ENCODE measurements at regions not wholly inside any gene's neighbourhood (a gene's known extent, or its start where the extent isn't known, plus 50 kb on each side); places are given as distances from the start of the nearest gene placed in this dataset.

GRCh38 chr2:147390475-147390874 lies 454.4 kb upstream of the ACVR2A start:
- H3K36me3 ChIP-seq, result no peaks in the 10 kb centered on the region
- no peaks in the 10 kb centered on the region for H3K4me1 ChIP-seq (ENCODE audit: control insufficient read depth in 1 of 2, insufficient read depth in 1 of 2, low read depth in 1 of 2, low read length in 1 of 2)
- H3K27ac ChIP-seq, result no peak overlapping the region
- no peak for TF ChIP-seq CTCF (IDR thresholded peaks at IDR 0.05)
- H3K27me3 ChIP-seq, result no peaks in the 10 kb centered on the region
- H3K9me3 ChIP-seq, result no peaks in the 10 kb centered on the region
- H3K4me3 ChIP-seq (ENCODE audit: low read depth in 1 of 2, low read length in 1 of 2), result no peak overlapping the region

- Histone ChIP-seq H3K4me1 (ENCODE audit: control insufficient read depth in 1 of 2, insufficient read depth in 1 of 2, low read depth in 1 of 2, low read length in 1 of 2) (no peaks in the 10 kb centered on the region), H3K36me3 (no peaks in the 10 kb centered on the region), H3K27ac (no peak overlapping the region), H3K9me3 (no peaks in the 10 kb centered on the region), H3K4me3 (ENCODE audit: low read depth in 1 of 2, low read length in 1 of 2) (no peak overlapping the region), H3K27me3 (no peaks in the 10 kb centered on the region)
- TF ChIP-seq CTCF (IDR thresholded peaks at IDR 0.05), result no peak
Observed at GRCh38 chr2:147389218-147389617, 455.6 kb upstream of the ACVR2A start.

DNA sequence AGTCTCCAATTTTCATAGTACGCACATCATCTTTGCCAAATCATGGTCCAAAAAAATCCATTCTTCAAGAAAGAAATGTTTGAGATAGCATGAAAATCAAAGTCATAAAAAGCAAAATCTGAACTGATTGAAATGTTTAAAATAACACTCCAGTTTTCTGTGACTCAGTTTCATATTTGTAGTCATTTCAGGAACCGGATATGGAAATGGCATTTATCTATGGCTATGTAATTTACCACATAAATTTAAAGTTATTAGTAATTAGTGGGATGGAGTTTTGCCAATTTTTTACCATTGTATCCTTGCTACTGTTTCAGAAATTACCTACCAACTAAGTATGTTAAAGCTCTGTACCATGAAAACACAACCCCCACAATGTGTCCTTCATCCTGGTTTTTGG lies 456.6 kb upstream of the ACVR2A start:
- Histone ChIP-seq H3K4me3 (ENCODE audit: low read depth in 1 of 2, low read length in 1 of 2) (no peak overlapping the region), H3K9me3 (no peaks in the 10 kb centered on the region), H3K27me3 (no peaks in the 10 kb centered on the region), H3K36me3 (no peaks in the 10 kb centered on the region), H3K4me1 (ENCODE audit: control insufficient read depth in 1 of 2, insufficient read depth in 1 of 2, low read depth in 1 of 2, low read length in 1 of 2) (no peaks in the 10 kb centered on the region), H3K27ac (no peak overlapping the region)
- TF ChIP-seq CTCF (IDR thresholded peaks at IDR 0.05), result no peak

- Histone ChIP-seq H3K4me1 (ENCODE audit: control insufficient read depth in 1 of 2, insufficient read depth in 1 of 2, low read depth in 1 of 2, low read length in 1 of 2) (no peaks in the 10 kb centered on the region), H3K36me3 (no peaks in the 10 kb centered on the region), H3K9me3 (no peaks in the 10 kb centered on the region), H3K4me3 (ENCODE audit: low read depth in 1 of 2, low read length in 1 of 2) (no peak overlapping the region), H3K27me3 (no peaks in the 10 kb centered on the region), H3K27ac (no peak overlapping the region)
- no peak for TF ChIP-seq CTCF (IDR thresholded peaks at IDR 0.05)
Observed at GRCh38 chr2:147386284-147386683, 458.5 kb upstream of the ACVR2A start.

DNA sequence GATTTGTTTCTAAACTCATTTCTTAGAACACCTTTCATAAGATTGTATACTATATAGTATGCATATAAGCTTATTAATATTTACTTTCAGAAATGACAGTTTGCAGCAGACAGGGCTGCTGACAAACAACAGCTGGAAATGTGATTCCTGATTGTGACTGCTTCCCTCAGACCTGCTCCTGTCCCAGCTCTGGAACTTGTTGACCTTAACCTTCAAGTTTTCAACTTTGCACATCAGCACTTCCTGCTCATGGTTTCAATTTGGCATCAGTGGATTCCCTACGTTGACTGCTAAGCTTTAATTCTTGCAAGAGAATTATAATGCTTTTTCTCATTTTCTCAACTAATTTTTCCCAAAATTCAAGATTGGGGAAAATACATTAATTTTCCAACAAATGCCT lies 459.2 kb upstream of the ACVR2A start:
- Histone ChIP-seq H3K9me3 (no peaks in the 10 kb centered on the region), H3K36me3 (no peaks in the 10 kb centered on the region), H3K27ac (no peak overlapping the region), H3K4me1 (ENCODE audit: control insufficient read depth in 1 of 2, insufficient read depth in 1 of 2, low read depth in 1 of 2, low read length in 1 of 2) (no peaks in the 10 kb centered on the region), H3K27me3 (no peaks in the 10 kb centered on the region), H3K4me3 (ENCODE audit: low read depth in 1 of 2, low read length in 1 of 2) (no peak overlapping the region)
- no peak for TF ChIP-seq CTCF (IDR thresholded peaks at IDR 0.05)

DNA sequence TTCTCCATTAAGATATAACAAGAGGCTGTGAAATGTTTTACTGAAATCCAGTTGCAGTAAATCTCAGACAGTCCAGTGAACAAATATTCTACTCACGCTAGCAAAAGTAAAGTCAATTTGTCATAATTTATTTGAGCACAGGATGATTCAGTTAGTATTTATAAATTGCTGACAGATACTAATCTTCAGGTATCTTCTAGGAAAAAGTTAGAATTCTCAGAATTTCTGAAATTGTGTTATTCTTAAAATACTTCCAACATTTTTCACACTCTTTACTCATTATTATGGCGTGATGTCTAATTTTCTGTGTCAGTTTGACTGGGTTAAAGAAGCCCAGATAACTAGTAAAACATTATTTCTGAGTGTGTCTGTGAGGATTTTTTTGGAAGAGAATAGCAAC lies 460.2 kb upstream of the ACVR2A start:
- Histone ChIP-seq H3K36me3 (no peaks in the 10 kb centered on the region), H3K4me3 (ENCODE audit: low read depth in 1 of 2, low read length in 1 of 2) (no peak overlapping the region), H3K27ac (no peak overlapping the region), H3K27me3 (no peaks in the 10 kb centered on the region), H3K4me1 (ENCODE audit: control insufficient read depth in 1 of 2, insufficient read depth in 1 of 2, low read depth in 1 of 2, low read length in 1 of 2) (no peaks in the 10 kb centered on the region), H3K9me3 (no peaks in the 10 kb centered on the region)
- no peak for TF ChIP-seq CTCF (IDR thresholded peaks at IDR 0.05)

Measured in neutrophil (primary cell).